ENCODE measurements at regions not wholly inside any gene's neighbourhood (a gene's known extent, or its start where the extent isn't known, plus 50 kb on each side); places are given as distances from the start of the nearest gene placed in this dataset.

DNA sequence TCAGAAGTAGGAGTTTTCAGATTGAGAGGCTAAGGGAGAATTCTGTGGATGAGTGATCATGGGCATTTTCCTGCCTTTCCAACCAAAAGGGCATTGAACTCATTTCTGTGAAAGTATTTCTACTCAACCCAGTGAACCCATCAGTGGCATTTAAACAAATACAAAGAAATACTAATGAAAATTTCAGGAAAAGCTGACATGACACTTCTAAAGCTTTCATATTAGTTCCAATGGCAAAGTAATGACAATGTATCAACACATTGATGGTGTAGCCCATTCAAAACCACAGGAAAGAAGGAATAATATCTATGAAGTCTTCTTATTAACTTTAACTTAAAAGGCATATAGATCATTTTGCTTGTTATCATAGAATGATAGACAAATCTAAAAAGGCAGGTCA is 183.5 kb upstream of the ANXA10 start:
- TF ChIP-seq, protein P1, sequence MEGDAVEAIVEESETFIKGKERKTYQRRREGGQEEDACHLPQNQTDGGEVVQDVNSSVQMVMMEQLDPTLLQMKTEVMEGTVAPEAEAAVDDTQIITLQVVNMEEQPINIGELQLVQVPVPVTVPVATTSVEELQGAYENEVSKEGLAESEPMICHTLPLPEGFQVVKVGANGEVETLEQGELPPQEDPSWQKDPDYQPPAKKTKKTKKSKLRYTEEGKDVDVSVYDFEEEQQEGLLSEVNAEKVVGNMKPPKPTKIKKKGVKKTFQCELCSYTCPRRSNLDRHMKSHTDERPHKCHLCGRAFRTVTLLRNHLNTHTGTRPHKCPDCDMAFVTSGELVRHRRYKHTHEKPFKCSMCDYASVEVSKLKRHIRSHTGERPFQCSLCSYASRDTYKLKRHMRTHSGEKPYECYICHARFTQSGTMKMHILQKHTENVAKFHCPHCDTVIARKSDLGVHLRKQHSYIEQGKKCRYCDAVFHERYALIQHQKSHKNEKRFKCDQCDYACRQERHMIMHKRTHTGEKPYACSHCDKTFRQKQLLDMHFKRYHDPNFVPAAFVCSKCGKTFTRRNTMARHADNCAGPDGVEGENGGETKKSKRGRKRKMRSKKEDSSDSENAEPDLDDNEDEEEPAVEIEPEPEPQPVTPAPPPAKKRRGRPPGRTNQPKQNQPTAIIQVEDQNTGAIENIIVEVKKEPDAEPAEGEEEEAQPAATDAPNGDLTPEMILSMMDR (IDR thresholded peaks at IDR 0.05): no peak
- TF ChIP-seq POLR2AphosphoS5 (IDR thresholded peaks at IDR 0.05) (no peak), POLR2A (IDR thresholded peaks at IDR 0.05) (no peak)

All from transverse colon (tissue), 4 donors.